ENCODE measurements at regions not wholly inside any gene's neighbourhood (a gene's known extent, or its start where the extent isn't known, plus 50 kb on each side); places are given as distances from the start of the nearest gene placed in this dataset.
"Not testable (repeated sequence)": the region's sequence is repeated elsewhere in the genome, so short reads cannot be mapped to it uniquely, and the experiment has no call there.

GRCh38 chrX:13495232-13495631 is 74.2 kb upstream of the EGFL6 start:
- TF ChIP-seq TAF1 (IDR thresholded peaks at IDR 0.05; ENCODE audit: low read depth, low read length) (no peak), POLR2A (IDR thresholded peaks at IDR 0.05; ENCODE audit: low read depth, low read length) (no peak)
- DNase-seq (ENCODE audit: insufficient read length, low spot score) (no peak), FAIRE-seq (no peak)

GRCh38 chrX:13494562-13494961 is 74.8 kb upstream of the EGFL6 start:
- no peak for TF ChIP-seq POLR2A (IDR thresholded peaks at IDR 0.05; ENCODE audit: low read depth, low read length)
- FAIRE-seq = no peak
- DNase-seq (ENCODE audit: insufficient read length, low spot score) = no peak

- FAIRE-seq (no peak), DNase-seq (ENCODE audit: insufficient read length, low spot score) (no peak)
- TF ChIP-seq POLR2A (IDR thresholded peaks at IDR 0.05; ENCODE audit: low read depth, low read length) = no peak
- no peak for TF ChIP-seq SPI1 (IDR thresholded peaks at IDR 0.05; ENCODE audit: low read depth, low read length)
- no peak for TF ChIP-seq PAX5 (IDR thresholded peaks at IDR 0.05; ENCODE audit: insufficient read depth, low read length, severe bottlenecking)
- TF ChIP-seq POU2F2 (IDR thresholded peaks at IDR 0.05; ENCODE audit: low read depth, low read length) = no peak
- no peak for TF ChIP-seq POLR2AphosphoS5 (IDR thresholded peaks at IDR 0.05; ENCODE audit: low read depth, low read length)
- no peak for TF ChIP-seq TAF1 (IDR thresholded peaks at IDR 0.05; ENCODE audit: low read depth, low read length)
These were observed 75.7 kb upstream of the EGFL6 start for GRCh38 chrX:13493659-13494058.

- no peak for FAIRE-seq
- no peak for TF ChIP-seq PAX5 (IDR thresholded peaks at IDR 0.05; ENCODE audit: insufficient read depth, low read length, severe bottlenecking)
- no peak for TF ChIP-seq TAF1 (IDR thresholded peaks at IDR 0.05; ENCODE audit: low read depth, low read length)
- DNase-seq (ENCODE audit: insufficient read length, low spot score) = no peak
These were observed 77.1 kb upstream of the EGFL6 start for GRCh38 chrX:13492286-13492685.

GRCh38 chrX:13491061-13491460 is 78.3 kb upstream of the EGFL6 start:
- TF ChIP-seq TAF1 (IDR thresholded peaks at IDR 0.05; ENCODE audit: low read depth, low read length) = no peak
- DNase-seq (ENCODE audit: insufficient read length, low spot score) = no peak
- peak; percentile 38 for FAIRE-seq

GRCh38 chrX:13489454-13489853 is 79.9 kb upstream of the EGFL6 start:
- no peak for DNase-seq (ENCODE audit: insufficient read length, low spot score)
- TF ChIP-seq POU2F2 (IDR thresholded peaks at IDR 0.05; ENCODE audit: low read depth, low read length) (no peak), TAF1 (IDR thresholded peaks at IDR 0.05; ENCODE audit: low read depth, low read length) (no peak), POLR2A (IDR thresholded peaks at IDR 0.05; ENCODE audit: low read depth, low read length) (no peak), PAX5 (IDR thresholded peaks at IDR 0.05; ENCODE audit: insufficient read depth, low read length, severe bottlenecking) (no peak), POLR2AphosphoS5 (IDR thresholded peaks at IDR 0.05; ENCODE audit: low read depth, low read length) (no peak), SPI1 (IDR thresholded peaks at IDR 0.05; ENCODE audit: low read depth, low read length) (no peak)
- FAIRE-seq = no peak

- peak; percentile 88 for FAIRE-seq
- no peak for DNase-seq (ENCODE audit: insufficient read length, low spot score)
- TF ChIP-seq POLR2AphosphoS5 (IDR thresholded peaks at IDR 0.05; ENCODE audit: low read depth, low read length) = no peak
- no peak for TF ChIP-seq POLR2A (IDR thresholded peaks at IDR 0.05; ENCODE audit: low read depth, low read length)
- no peak for TF ChIP-seq SPI1 (IDR thresholded peaks at IDR 0.05; ENCODE audit: low read depth, low read length)
- no peak for TF ChIP-seq POU2F2 (IDR thresholded peaks at IDR 0.05; ENCODE audit: low read depth, low read length)
- no peak for TF ChIP-seq TAF1 (IDR thresholded peaks at IDR 0.05; ENCODE audit: low read depth, low read length)
- TF ChIP-seq PAX5 (IDR thresholded peaks at IDR 0.05; ENCODE audit: insufficient read depth, low read length, severe bottlenecking) = no peak
These were observed 81.5 kb upstream of the EGFL6 start for GRCh38 chrX:13487731-13488505.

- TF ChIP-seq PAX5 (IDR thresholded peaks at IDR 0.05; ENCODE audit: insufficient read depth, low read length, severe bottlenecking) = no peak
- no peak for FAIRE-seq
- no peak for DNase-seq (ENCODE audit: insufficient read length, low spot score)
These were observed 84.2 kb upstream of the EGFL6 start for GRCh38 chrX:13485167-13485566.

- FAIRE-seq = no peak
- no peak for TF ChIP-seq TAF1 (IDR thresholded peaks at IDR 0.05; ENCODE audit: low read depth, low read length)
- no peak for TF ChIP-seq SPI1 (IDR thresholded peaks at IDR 0.05; ENCODE audit: low read depth, low read length)
- no peak for TF ChIP-seq POLR2AphosphoS5 (IDR thresholded peaks at IDR 0.05; ENCODE audit: low read depth, low read length)
- TF ChIP-seq PAX5 (IDR thresholded peaks at IDR 0.05; ENCODE audit: insufficient read depth, low read length, severe bottlenecking) = no peak
- TF ChIP-seq POU2F2 (IDR thresholded peaks at IDR 0.05; ENCODE audit: low read depth, low read length) = no peak
- TF ChIP-seq POLR2A (IDR thresholded peaks at IDR 0.05; ENCODE audit: low read depth, low read length) = no peak
- DNase-seq (ENCODE audit: insufficient read length, low spot score) = no peak
These were observed 85.6 kb upstream of the EGFL6 start for GRCh38 chrX:13483773-13484172.

GRCh38 chrX:13482746-13483541 is 86.5 kb upstream of the EGFL6 start:
- FAIRE-seq (no peak), DNase-seq (ENCODE audit: insufficient read length, low spot score) (no peak)
- no peak for TF ChIP-seq TAF1 (IDR thresholded peaks at IDR 0.05; ENCODE audit: low read depth, low read length)
- no peak for TF ChIP-seq POLR2AphosphoS5 (IDR thresholded peaks at IDR 0.05; ENCODE audit: low read depth, low read length)
- TF ChIP-seq POU2F2 (IDR thresholded peaks at IDR 0.05; ENCODE audit: low read depth, low read length) = no peak
- TF ChIP-seq POLR2A (IDR thresholded peaks at IDR 0.05; ENCODE audit: low read depth, low read length) = no peak
- no peak for TF ChIP-seq PAX5 (IDR thresholded peaks at IDR 0.05; ENCODE audit: insufficient read depth, low read length, severe bottlenecking)
- no peak for TF ChIP-seq SPI1 (IDR thresholded peaks at IDR 0.05; ENCODE audit: low read depth, low read length)

GRCh38 chrX:13480780-13481179 is 88.6 kb upstream of the EGFL6 start:
- not testable (repeated sequence) for FAIRE-seq; DNase-seq (ENCODE audit: insufficient read length, low spot score)
